Heart left ventricle (tissue), 13 donors: ENCODE measurements at regions not wholly inside any gene's neighbourhood (a gene's known extent, or its start where the extent isn't known, plus 50 kb on each side); places are given as distances from the start of the nearest gene placed in this dataset.

Experiments used
- CTCF ChIP-seq, 12 donors: fragments of 200-600 bp; sonication (generic) in 4 of 12; IDR thresholded peaks; one replicate each; pipeline versions ENCODE4 v1.5.0 to v1.8.0; 2018 to 2022; ENCODE audit warnings: antibody characterized with exemption in 12 of 12, mild to moderate bottlenecking in 5 of 12
- POLR2A ChIP-seq, 2 donors: fragments of 450-650 bp; IDR thresholded peaks; one replicate each; pipeline ENCODE4 v1.6.1; 2017; ENCODE audit warnings: antibody characterized with exemption in 2 of 2, mild to moderate bottlenecking in 2 of 2, moderate library complexity in 2 of 2
- donor health status: ischemic (EF 13 %, LVEDD 7.1; RV severe dilation, severe dysfunction).
- donor health status: DM: no; HTN: yes; CAD: no.
- donor health status: DM: no; HTN: no; CAD: no.
- donor health status: ischemic (EF 25% LVEDD 6.9; RV normal size, moderate dysfunction).
- donor health status: ischemic (EF 25% LVEDD 5.7; RV mildly dilated, moderate dysfunction).
- donor health status: ischemic (EF 35%, LVEDD 5.7; RV mildly dilated, moderate dysfunction).
- donor health status: nonischemic (EF 11% LVEDD 7.7; RV severe dilation, severe dysfunction).
- donor health status: DM: yes; HTN: yes; CAD: no.
- donor health status: PGD.
- donor health status: ischemic (EF 29% LVEDD 5.4; RV normal size, mild dysfunction).
- donor health status: nonischemic (EF 23%, LVEDD 6.1; RV moderate dilation, normal function).

DNA sequence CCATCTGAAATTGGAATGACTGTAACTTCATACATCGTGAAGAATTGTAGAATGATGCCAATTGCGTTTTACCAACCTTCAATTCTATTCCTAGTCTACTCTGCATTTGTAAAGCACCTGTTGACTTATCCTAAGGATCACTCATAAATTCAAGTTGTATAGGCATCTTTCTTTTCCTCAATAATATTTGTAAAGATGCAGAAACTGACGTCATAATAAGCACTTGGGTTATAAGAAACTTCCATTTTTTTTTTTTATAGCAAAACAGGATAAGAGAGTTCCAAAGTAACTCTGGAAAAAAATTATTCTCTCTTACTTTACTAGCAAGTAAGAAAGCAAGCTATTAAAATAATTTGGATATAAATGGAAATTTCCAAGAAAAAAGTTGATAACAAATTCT, 1377.4 kb upstream of the ACVR2A start:
- no peak for TF ChIP-seq CTCF (IDR thresholded peaks at IDR 0.05)
- no peak for TF ChIP-seq POLR2A (IDR thresholded peaks at IDR 0.05)
